IMR-90 (cell line): ENCODE measurements at regions not wholly inside any gene's neighbourhood (a gene's known extent, or its start where the extent isn't known, plus 50 kb on each side); places are given as distances from the start of the nearest gene placed in this dataset.

Experiments used
- CTCF ChIP-seq: conservative IDR thresholded peaks from 2 replicates; pipeline ENCODE4 v1.5.1; 2012; ENCODE audit warnings: mild to moderate bottlenecking, low read depth, low read length, improper control_type of control experiment
- POLR2A ChIP-seq: IDR thresholded peaks from 2 replicates; pipeline ENCODE4 v1.6.1; 2012; ENCODE audit warnings: mild to moderate bottlenecking, low read depth, low read length
- RAD21 ChIP-seq: IDR thresholded peaks from 2 replicates; pipeline ENCODE4 v1.6.1; 2012; ENCODE audit warnings: low read length, improper control_type of control experiment
- RFX5 ChIP-seq: IDR thresholded peaks from 2 replicates; pipeline ENCODE4 v1.8.0; 2012; ENCODE audit warnings: low read depth, mild to moderate bottlenecking, low read length, moderate library complexity

GRCh38 chr11:24124876-24125275 is 372.0 kb upstream of the LUZP2 start:
- TF ChIP-seq CTCF (no peak), RFX5 (no peak), POLR2A (no peak), RAD21 (no peak)
